ENCODE measurements at regions not wholly inside any gene's neighbourhood (a gene's known extent, or its start where the extent isn't known, plus 50 kb on each side); places are given as distances from the start of the nearest gene placed in this dataset.

- no peaks in the 10 kb centered on the region for H3K36me3 ChIP-seq (ENCODE audit: control insufficient read depth in 4 of 4, insufficient read depth in 3 of 4, low read depth in 1 of 4, low read length in 3 of 4)
- no peak for TF ChIP-seq NR2F2 (IDR thresholded peaks at IDR 0.05)
- TF ChIP-seq TAF1 (conservative IDR thresholded peaks at IDR 0.05) = no peak
- TF ChIP-seq YY1 (IDR thresholded peaks at IDR 0.05) = no peak
- no peak for TF ChIP-seq GABPA (IDR thresholded peaks at IDR 0.05 in 1 of 2, conservative IDR thresholded peaks at IDR 0.05 in 1 of 2)
- no peak for TF ChIP-seq RAD21 (IDR thresholded peaks at IDR 0.05)
- TF ChIP-seq JUND (IDR thresholded peaks at IDR 0.05) = no peak
- TF ChIP-seq ZBTB33 (IDR thresholded peaks at IDR 0.05) = no peak
- no peak for TF ChIP-seq HNF4A (conservative IDR thresholded peaks at IDR 0.05)
- TF ChIP-seq MAX (IDR thresholded peaks at IDR 0.05) = no peak
- TF ChIP-seq FOXA2 (IDR thresholded peaks at IDR 0.05) = no peak
- TF ChIP-seq FOXA1 (IDR thresholded peaks at IDR 0.05) = no peak
- no peak for TF ChIP-seq CTCF (IDR thresholded peaks at IDR 0.05; ENCODE audit: low read depth, low read length, missing input control)
- TF ChIP-seq HNF4G (IDR thresholded peaks at IDR 0.05) = no peak
- TF ChIP-seq SP1 (IDR thresholded peaks at IDR 0.05) = no peak
- no peak for TF ChIP-seq RXRA (IDR thresholded peaks at IDR 0.05)
- TF ChIP-seq EGR1 (IDR thresholded peaks at IDR 0.05; ENCODE audit: low read depth in 2 of 2) = no peak
- no peak overlapping the region for H3K4me3 ChIP-seq (ENCODE audit: low read depth in 1 of 3, low read length in 3 of 3)
- H3K4me1 ChIP-seq (ENCODE audit: control insufficient read depth in 4 of 4, insufficient read depth in 4 of 4, low read length in 3 of 4) = no peaks in the 10 kb centered on the region
- H3K27ac ChIP-seq (ENCODE audit: low read depth in 1 of 2, low read length in 2 of 2) = no peak overlapping the region
- no peak for DNase-seq (ENCODE audit: low spot score)
- no peaks in the 10 kb centered on the region for H3K9me3 ChIP-seq (ENCODE audit: control insufficient read depth in 4 of 4, low read length in 3 of 4)
- no peaks in the 10 kb centered on the region for H3K27me3 ChIP-seq (ENCODE audit: control insufficient read depth in 4 of 4, insufficient read depth in 4 of 4, low read length in 3 of 4)
- no peak overlapping the region for H3K9ac ChIP-seq (ENCODE audit: low read depth in 1 of 2, low read length in 2 of 2)
- WGBS = 90% methylated on average over 7 of the region's 7 CpGs
Observed at GRCh38 chr4:45482346-45482745, 641.5 kb downstream of the GABRG1 start.

- H3K4me1 ChIP-seq (ENCODE audit: control insufficient read depth in 4 of 4, insufficient read depth in 4 of 4, low read length in 3 of 4) = no peaks in the 10 kb centered on the region
- no peaks in the 10 kb centered on the region for H3K36me3 ChIP-seq (ENCODE audit: control insufficient read depth in 4 of 4, insufficient read depth in 3 of 4, low read depth in 1 of 4, low read length in 3 of 4)
- no peak for DNase-seq (ENCODE audit: low spot score)
- H3K27ac ChIP-seq (ENCODE audit: low read depth in 1 of 2, low read length in 2 of 2) = no peak overlapping the region
- WGBS = 94% methylated on average over 25 of the region's 25 CpGs
- H3K9ac ChIP-seq (ENCODE audit: low read depth in 1 of 2, low read length in 2 of 2) = no peak overlapping the region
- H3K27me3 ChIP-seq (ENCODE audit: control insufficient read depth in 4 of 4, insufficient read depth in 4 of 4, low read length in 3 of 4) = no peaks in the 10 kb centered on the region
- TF ChIP-seq TAF1 (conservative IDR thresholded peaks at IDR 0.05) = no peak
- no peak for TF ChIP-seq GABPA (IDR thresholded peaks at IDR 0.05 in 1 of 2, conservative IDR thresholded peaks at IDR 0.05 in 1 of 2)
- no peak for TF ChIP-seq YY1 (IDR thresholded peaks at IDR 0.05)
- TF ChIP-seq ATF3 (IDR thresholded peaks at IDR 0.05) = no peak
- no peak for TF ChIP-seq SP1 (IDR thresholded peaks at IDR 0.05)
- no peak for TF ChIP-seq RXRA (IDR thresholded peaks at IDR 0.05)
- TF ChIP-seq JUND (IDR thresholded peaks at IDR 0.05) = no peak
- no peak for TF ChIP-seq HNF4A (conservative IDR thresholded peaks at IDR 0.05)
- TF ChIP-seq EGR1 (IDR thresholded peaks at IDR 0.05; ENCODE audit: low read depth in 2 of 2) = no peak
- no peak for TF ChIP-seq MAX (IDR thresholded peaks at IDR 0.05)
- no peak for TF ChIP-seq NR2F2 (IDR thresholded peaks at IDR 0.05)
- no peak for TF ChIP-seq REST (IDR thresholded peaks at IDR 0.05)
- no peak for TF ChIP-seq RAD21 (IDR thresholded peaks at IDR 0.05)
- no peak for TF ChIP-seq FOXA2 (IDR thresholded peaks at IDR 0.05)
- no peak for TF ChIP-seq ZBTB33 (IDR thresholded peaks at IDR 0.05)
- no peak for TF ChIP-seq HNF4G (IDR thresholded peaks at IDR 0.05)
- TF ChIP-seq FOXA1 (IDR thresholded peaks at IDR 0.05) = no peak
- TF ChIP-seq CTCF (IDR thresholded peaks at IDR 0.05; ENCODE audit: low read depth, low read length, missing input control) = no peak
- peaks cover 0 to 2% (median under 1%) of the 10 kb centered on the region in 4 donors for H3K9me3 ChIP-seq (ENCODE audit: control insufficient read depth in 4 of 4, low read length in 3 of 4)
- no peak overlapping the region for H3K4me3 ChIP-seq (ENCODE audit: low read depth in 1 of 3, low read length in 3 of 3)
Observed at GRCh38 chr4:45477311-45477733, 646.5 kb downstream of the GABRG1 start.

Measured in liver (tissue), 8 donors.